Heart left ventricle (tissue), 16 donors: ENCODE measurements at regions not wholly inside any gene's neighbourhood (a gene's known extent, or its start where the extent isn't known, plus 50 kb on each side); places are given as distances from the start of the nearest gene placed in this dataset.
A peak's percentile ranks its signal among the peaks of the same experiment; 100 is the strongest.

Experiments used
- ATAC-seq, 4 donors: fragments of 200-7000 bp; cut with Tn5 transposase; one replicate each; pipeline ENCODE4 v1.9.1; 2020 to 2022; ENCODE audit warnings: moderate library complexity in 4 of 4, mild to moderate bottlenecking in 3 of 4, moderate number of reproducible peaks in 1 of 4
- DNase-seq, 5 donors: peaks; one replicate each; pipeline ENCODE4 v3.0.0-alpha.2; 2020
- H3K27ac ChIP-seq, 12 donors: fragments of 200-600 bp; sonication (generic) in 4 of 12; one replicate each; pipeline versions ENCODE4 v1.5.0 to v1.8.0; 2016 to 2022; ENCODE audit warnings: mild to moderate bottlenecking in 2 of 12
- H3K27me3 ChIP-seq, 9 donors: fragments of 200-600 bp; sonication (generic) in 2 of 9; one replicate each; pipeline versions ENCODE4 v1.5.1 to v1.8.0; 2016 to 2022; ENCODE audit warnings: mild to moderate bottlenecking in 3 of 9
- H3K36me3 ChIP-seq, 9 donors: fragments of 200-600 bp; sonication (generic) in 2 of 9; one replicate each; pipeline versions ENCODE4 v1.5.0 to v1.8.0; 2018 to 2022; ENCODE audit warnings: mild to moderate bottlenecking in 2 of 9
- H3K4me1 ChIP-seq, 12 donors: fragments of 200-600 bp; sonication (generic) in 4 of 12; one replicate each; pipeline versions ENCODE4 v1.5.0 to v1.8.0; 2016 to 2022; ENCODE audit warnings: mild to moderate bottlenecking in 3 of 12
- H3K4me3 ChIP-seq, 12 donors: fragments of 200-600 bp; sonication (generic) in 4 of 12; one replicate each; pipeline versions ENCODE4 v1.5.0 to v1.8.0; 2017 to 2022; ENCODE audit warnings: mild to moderate bottlenecking in 9 of 12, moderate library complexity in 4 of 12
- H3K9me3 ChIP-seq, 12 donors: fragments of 200-600 bp; sonication (generic) in 4 of 12; one replicate each; pipeline versions ENCODE4 v1.5.0 to v1.8.0; 2016 to 2022; ENCODE audit warnings: mild to moderate bottlenecking in 1 of 12
- POLR2A ChIP-seq, 2 donors: fragments of 450-650 bp; IDR thresholded peaks; one replicate each; pipeline ENCODE4 v1.6.1; 2017; ENCODE audit warnings: antibody characterized with exemption in 2 of 2, mild to moderate bottlenecking in 2 of 2, moderate library complexity in 2 of 2
- WGBS, 4 donors: extraction: QIAGEN DNeasy Blood & Tissue Kit in 2 of 4; methylation state at CpG; one replicate each; pipeline versions ENCODE4 v1.1.5 to v1.1.7; 2013 to 2018; 5-methylcytosine and 5-hydroxymethylcytosine counted together
- intact Hi-C, 10 donors: fragments of 100-400 bp; cut with DNase I; formaldehyde crosslinking; loops; one replicate each; pipeline versions ENCODE4 v1.11.1 to v1.14.2; 2022
- TF ChIP-seq, protein P1 (sequence below), 12 donors: fragments of 200-600 bp; sonication (generic) in 4 of 12; IDR thresholded peaks; one replicate each; pipeline versions ENCODE4 v1.5.0 to v1.8.0; 2018 to 2022; ENCODE audit warnings: antibody characterized with exemption in 12 of 12, mild to moderate bottlenecking in 5 of 12
- donor health status: ischemic (EF 13 %, LVEDD 7.1; RV severe dilation, severe dysfunction).
- donor health status: healthy with polysubstance abuse.
- donor health status: DM: no; HTN: yes; CAD: no.
- donor health status: DM: no; HTN: no; CAD: no.
- donor health status: ischemic (EF 25% LVEDD 6.9; RV normal size, moderate dysfunction).
- donor health status: ischemic (EF 25% LVEDD 5.7; RV mildly dilated, moderate dysfunction).
- donor health status: healthy.
- donor health status: DM: yes; HTN: yes; CAD: no.
- donor health status: ischemic (EF 35%, LVEDD 5.7; RV mildly dilated, moderate dysfunction).
- donor health status: nonischemic (EF 11% LVEDD 7.7; RV severe dilation, severe dysfunction).
- donor health status: DM: yes; HTN: yes; CAD: no.
- donor health status: PGD.
- donor health status: ischemic (EF 29% LVEDD 5.4; RV normal size, mild dysfunction).
- donor health status: nonischemic (EF 23%, LVEDD 6.1; RV moderate dilation, normal function).

DNA sequence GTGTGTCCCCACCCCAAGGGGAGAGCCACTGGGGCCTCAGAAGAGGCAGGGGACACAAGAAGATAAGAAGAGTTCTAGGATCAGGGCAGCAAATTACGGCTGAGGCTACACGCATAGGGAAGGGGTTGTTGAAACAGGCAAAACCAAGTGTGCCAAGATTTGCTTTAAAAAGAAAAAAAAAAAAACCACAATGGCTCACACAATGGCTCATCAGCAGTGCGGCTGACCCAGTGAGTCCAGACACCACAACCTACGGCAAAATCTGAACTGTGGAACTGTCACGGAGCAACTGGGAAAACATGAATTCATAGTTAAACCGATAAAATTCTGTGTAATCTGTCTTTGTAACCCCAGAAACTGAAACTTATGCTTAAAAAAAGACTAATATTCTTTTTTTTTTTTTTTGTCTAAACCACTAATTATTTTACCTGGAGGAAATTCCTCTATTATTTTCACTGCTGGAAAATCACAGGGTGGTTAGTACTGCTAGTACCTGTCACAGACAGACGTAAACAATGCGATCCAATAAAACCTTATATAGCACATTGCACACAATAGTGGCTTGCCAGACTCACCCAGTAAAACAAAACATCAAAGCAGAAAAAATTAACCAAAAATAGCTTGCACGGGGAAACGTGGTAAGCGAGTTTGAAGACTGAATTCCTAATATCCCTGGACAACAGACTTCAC, 325.4 kb upstream of the TSHZ3 start:
- Histone ChIP-seq H3K4me1 (no peaks in the 10 kb centered on the region), H3K4me3 (no peak overlapping the region), H3K9me3 (no peaks in the 10 kb centered on the region), H3K27me3 (no peaks in the 10 kb centered on the region), H3K27ac (no peak overlapping the region), H3K36me3 (no peaks in the 10 kb centered on the region)
- no peak for ATAC-seq
- 58 to 62% (median 60%) methylated on average over 11 of the region's 11 CpGs for WGBS, 4 donors
- TF ChIP-seq, protein P1, sequence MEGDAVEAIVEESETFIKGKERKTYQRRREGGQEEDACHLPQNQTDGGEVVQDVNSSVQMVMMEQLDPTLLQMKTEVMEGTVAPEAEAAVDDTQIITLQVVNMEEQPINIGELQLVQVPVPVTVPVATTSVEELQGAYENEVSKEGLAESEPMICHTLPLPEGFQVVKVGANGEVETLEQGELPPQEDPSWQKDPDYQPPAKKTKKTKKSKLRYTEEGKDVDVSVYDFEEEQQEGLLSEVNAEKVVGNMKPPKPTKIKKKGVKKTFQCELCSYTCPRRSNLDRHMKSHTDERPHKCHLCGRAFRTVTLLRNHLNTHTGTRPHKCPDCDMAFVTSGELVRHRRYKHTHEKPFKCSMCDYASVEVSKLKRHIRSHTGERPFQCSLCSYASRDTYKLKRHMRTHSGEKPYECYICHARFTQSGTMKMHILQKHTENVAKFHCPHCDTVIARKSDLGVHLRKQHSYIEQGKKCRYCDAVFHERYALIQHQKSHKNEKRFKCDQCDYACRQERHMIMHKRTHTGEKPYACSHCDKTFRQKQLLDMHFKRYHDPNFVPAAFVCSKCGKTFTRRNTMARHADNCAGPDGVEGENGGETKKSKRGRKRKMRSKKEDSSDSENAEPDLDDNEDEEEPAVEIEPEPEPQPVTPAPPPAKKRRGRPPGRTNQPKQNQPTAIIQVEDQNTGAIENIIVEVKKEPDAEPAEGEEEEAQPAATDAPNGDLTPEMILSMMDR (IDR thresholded peaks at IDR 0.05), result no peak
- TF ChIP-seq POLR2A (IDR thresholded peaks at IDR 0.05), result no peak
- intact Hi-C loops, result loop anchor here in 7 of 10 donors (5.0 to 10.0 kb wide), 3 partner anchors 368 to 550 kb away; no protein-coding TSS in a partner anchor
- no peak for DNase-seq

DNA sequence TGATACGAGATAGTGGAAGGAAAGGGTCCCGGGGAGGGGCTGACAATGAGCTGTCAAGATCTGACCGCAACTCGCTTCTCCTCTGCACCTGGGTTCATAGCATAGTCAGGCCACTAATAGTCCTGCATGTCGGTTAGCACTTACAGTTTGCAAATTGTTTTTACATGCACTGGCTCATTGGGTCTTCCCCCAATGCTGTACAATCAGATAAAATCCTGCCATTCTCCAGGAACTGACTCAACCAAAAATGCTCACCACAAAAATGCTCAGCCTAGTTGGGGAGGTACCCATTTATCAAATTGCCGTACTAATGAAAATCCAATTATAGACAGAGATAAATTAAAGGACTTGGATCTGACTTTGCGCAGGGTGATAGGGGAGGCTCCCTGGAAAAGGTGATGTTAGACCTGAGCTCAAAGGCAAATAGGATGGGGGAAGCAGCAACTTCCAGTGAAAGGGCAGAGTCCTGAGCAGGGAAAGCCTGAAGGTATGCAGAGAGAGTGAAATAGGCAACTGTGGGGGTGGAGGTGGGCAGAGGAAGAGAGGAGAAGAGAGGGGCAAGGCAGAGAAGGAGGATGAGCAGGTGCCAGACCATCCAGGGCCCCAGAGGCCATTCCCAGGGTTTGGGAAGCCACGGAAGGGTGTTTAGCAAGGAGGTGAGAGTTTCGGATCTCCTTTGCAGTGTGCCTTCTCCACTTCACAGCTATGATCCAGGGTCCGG, 326.1 kb upstream of the TSHZ3 start:
- Histone ChIP-seq H3K27me3 (no peaks in the 10 kb centered on the region), H3K27ac (no peak overlapping the region), H3K4me1 (no peaks in the 10 kb centered on the region), H3K36me3 (no peaks in the 10 kb centered on the region), H3K4me3 (no peak overlapping the region), H3K9me3 (no peaks in the 10 kb centered on the region)
- ATAC-seq (no peak), DNase-seq (no peak)
- TF ChIP-seq, protein P1 (IDR thresholded peaks at IDR 0.05), result no peak
- TF ChIP-seq POLR2A (IDR thresholded peaks at IDR 0.05), result no peak
- intact Hi-C loops, result loop anchor here in 7 of 10 donors (5.0 to 10.0 kb wide), 3 partner anchors 367 to 549 kb away; no protein-coding TSS in a partner anchor
- WGBS, 4 donors, result 58 to 64% (median 61%) methylated on average over 10 of the region's 10 CpGs

DNA sequence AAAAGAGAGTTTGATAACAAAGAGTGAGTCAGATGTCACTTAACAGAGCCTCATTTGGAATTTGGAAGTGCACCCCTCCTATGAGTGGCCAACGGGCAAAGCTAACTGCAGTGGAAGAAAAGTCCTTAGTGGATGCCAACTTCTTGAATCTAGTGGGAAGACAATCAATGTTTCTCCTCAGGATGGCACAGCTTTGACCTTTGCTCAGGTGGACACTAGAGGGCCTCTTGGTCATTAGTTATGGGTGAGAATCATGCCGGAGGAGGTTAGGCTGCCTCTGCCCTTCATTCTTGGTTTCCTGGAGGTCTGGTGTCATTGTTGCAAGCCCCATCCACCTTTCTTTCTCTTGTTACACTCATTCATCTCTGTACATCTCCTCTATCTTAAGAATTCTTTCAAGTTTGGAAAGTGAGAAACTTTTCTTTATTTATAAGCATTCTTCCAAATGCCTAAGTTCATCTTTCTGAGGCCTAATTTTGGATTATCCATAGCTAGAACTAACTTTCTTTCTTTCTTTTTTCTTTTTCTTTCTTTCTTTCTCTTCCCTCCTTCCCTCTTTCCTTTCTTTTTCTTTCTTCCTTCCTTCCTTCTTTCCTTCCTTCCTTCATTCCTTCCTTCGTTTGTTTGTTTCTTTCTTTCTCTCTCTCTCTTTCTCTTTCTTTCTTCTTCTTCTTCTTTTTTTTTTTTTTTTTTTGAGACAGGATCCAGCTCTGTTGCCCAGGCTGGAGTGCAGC, 327.2 kb upstream of the TSHZ3 start:
- ATAC-seq, result peak in 1 of 4 donors; percentile 29
- no peak for DNase-seq
- H3K9me3 ChIP-seq, result no peaks in the 10 kb centered on the region
- H3K4me1 ChIP-seq, result no peaks in the 10 kb centered on the region
- WGBS, 4 donors, result 36 to 55% (median 51%) methylated on average over 3 of the region's 3 CpGs
- H3K27ac ChIP-seq, result no peak overlapping the region
- intact Hi-C loops, result loop anchor here in 7 of 10 donors (2.0 to 10.0 kb wide), 4 partner anchors 364 to 548 kb away; no protein-coding TSS in a partner anchor
- no peaks in the 10 kb centered on the region for H3K36me3 ChIP-seq
- H3K4me3 ChIP-seq, result no peak overlapping the region
- TF ChIP-seq POLR2A (IDR thresholded peaks at IDR 0.05), result no peak
- TF ChIP-seq, protein P1 (IDR thresholded peaks at IDR 0.05), result peak in 7 of 12 donors; percentile 16 to 39 (median 31)
- H3K27me3 ChIP-seq, result no peaks in the 10 kb centered on the region

DNA sequence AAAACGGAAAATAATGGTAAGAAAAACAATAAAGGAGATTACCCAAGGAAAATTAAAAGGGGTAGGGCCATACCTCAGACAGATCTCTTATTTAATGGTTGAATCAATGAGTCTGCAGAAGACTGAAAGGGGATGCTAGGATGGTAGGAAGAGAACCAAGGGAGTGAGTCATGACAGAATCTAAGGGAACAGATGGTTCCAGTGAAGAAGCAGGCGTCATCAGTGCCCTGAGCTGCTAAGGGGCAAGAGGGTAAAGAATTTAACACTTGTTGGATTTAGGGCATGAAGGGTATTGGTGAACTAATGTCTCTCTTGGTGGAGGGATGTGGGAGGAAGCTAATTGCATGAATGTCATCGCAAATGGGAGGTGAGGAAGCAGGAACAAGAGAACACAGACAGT, 329.2 kb upstream of the TSHZ3 start:
- 58 to 67% (median 63%) methylated on average over 3 of the region's 3 CpGs for WGBS, 4 donors
- DNase-seq (no peak), ATAC-seq (no peak)
- no peak for TF ChIP-seq POLR2A (IDR thresholded peaks at IDR 0.05)
- Histone ChIP-seq H3K9me3 (no peaks in the 10 kb centered on the region), H3K4me1 (no peaks in the 10 kb centered on the region), H3K27me3 (no peaks in the 10 kb centered on the region), H3K4me3 (no peak overlapping the region), H3K27ac (no peak overlapping the region), H3K36me3 (no peaks in the 10 kb centered on the region)
- intact Hi-C loops, result loop anchor here in 7 of 10 donors (5.0 to 10.0 kb wide), 3 partner anchors 364 to 546 kb away; no protein-coding TSS in a partner anchor
